Bronchial epithelial cell (primary cell): ENCODE measurements at regions not wholly inside any gene's neighbourhood (a gene's known extent, or its start where the extent isn't known, plus 50 kb on each side); places are given as distances from the start of the nearest gene placed in this dataset.

Experiments used
- DNase-seq: peaks from one replicate; pipeline ENCODE4 v3.0.0-alpha.2; 2010; ENCODE audit warnings: low read depth
- FAIRE-seq: peaks from 2 replicates; lab custom pipeline; 2011; peaks lifted over from hg19 to GRCh38; lab: Jason Lieb, UNC
- H3K27me3 ChIP-seq: 2 replicates; pipeline ENCODE4 v1.5.1; 2011; ENCODE audit warnings: low read length; ENCODE audit not compliant: control insufficient read depth, insufficient read depth
- H3K36me3 ChIP-seq: 2 replicates; pipeline ENCODE4 v1.5.1; 2011; ENCODE audit warnings: low read length; ENCODE audit not compliant: control insufficient read depth, insufficient read depth
- H3K4me3 ChIP-seq: 2 replicates; pipeline ENCODE4 v1.5.1; 2011; ENCODE audit warnings: mild to moderate bottlenecking, low read depth, low read length, control low read depth
- TF ChIP-seq, protein P1 (sequence below): IDR thresholded peaks from 2 replicates; pipeline ENCODE4 v1.5.1; 2011; ENCODE audit warnings: mild to moderate bottlenecking, moderate library complexity, low read length, control low read depth, inconsistent platforms; ENCODE audit not compliant: insufficient read depth, severe bottlenecking

DNA sequence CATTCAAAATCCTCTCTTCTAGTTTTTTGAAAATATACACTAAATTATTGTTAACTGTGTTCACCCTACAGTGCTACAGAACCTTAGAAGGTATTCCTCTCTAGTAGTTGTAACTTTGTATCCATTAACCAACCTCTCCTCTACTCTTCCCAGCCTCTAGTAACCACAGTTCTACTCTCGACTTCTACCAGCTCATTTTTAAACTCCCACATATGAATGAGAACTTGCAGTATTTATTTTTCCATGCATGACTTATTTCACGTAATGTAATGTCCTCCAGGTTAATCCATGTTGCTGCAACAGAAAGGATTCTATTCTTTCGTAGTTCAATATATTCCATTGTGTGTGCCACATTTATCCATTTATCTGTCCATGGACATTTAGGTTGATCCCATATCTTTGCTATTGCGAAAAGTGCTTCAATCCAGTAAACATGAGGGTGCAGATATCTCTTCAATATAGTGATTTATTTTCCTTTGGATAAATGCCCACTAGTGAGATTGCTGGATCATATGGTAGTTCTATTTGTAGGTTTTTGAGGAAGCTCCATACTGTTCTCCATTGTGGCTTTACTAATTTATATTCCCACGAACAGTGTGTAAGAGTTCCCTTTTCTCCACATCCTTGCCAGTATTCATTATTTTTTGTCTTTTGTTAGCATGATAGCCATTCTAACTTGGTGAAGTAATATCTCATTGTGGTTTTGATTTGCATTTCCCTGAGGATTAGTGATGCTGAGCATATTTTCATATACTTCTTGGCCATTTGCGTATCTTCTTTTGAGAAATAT, 113.7 kb upstream of the SMAD3 start:
- no peak for DNase-seq
- TF ChIP-seq, protein P1, sequence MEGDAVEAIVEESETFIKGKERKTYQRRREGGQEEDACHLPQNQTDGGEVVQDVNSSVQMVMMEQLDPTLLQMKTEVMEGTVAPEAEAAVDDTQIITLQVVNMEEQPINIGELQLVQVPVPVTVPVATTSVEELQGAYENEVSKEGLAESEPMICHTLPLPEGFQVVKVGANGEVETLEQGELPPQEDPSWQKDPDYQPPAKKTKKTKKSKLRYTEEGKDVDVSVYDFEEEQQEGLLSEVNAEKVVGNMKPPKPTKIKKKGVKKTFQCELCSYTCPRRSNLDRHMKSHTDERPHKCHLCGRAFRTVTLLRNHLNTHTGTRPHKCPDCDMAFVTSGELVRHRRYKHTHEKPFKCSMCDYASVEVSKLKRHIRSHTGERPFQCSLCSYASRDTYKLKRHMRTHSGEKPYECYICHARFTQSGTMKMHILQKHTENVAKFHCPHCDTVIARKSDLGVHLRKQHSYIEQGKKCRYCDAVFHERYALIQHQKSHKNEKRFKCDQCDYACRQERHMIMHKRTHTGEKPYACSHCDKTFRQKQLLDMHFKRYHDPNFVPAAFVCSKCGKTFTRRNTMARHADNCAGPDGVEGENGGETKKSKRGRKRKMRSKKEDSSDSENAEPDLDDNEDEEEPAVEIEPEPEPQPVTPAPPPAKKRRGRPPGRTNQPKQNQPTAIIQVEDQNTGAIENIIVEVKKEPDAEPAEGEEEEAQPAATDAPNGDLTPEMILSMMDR = no peak
- H3K4me3 ChIP-seq = no peak overlapping the region
- no peak for FAIRE-seq
- no peaks in the 10 kb centered on the region for H3K36me3 ChIP-seq
- H3K27me3 ChIP-seq = no peaks in the 10 kb centered on the region

DNA sequence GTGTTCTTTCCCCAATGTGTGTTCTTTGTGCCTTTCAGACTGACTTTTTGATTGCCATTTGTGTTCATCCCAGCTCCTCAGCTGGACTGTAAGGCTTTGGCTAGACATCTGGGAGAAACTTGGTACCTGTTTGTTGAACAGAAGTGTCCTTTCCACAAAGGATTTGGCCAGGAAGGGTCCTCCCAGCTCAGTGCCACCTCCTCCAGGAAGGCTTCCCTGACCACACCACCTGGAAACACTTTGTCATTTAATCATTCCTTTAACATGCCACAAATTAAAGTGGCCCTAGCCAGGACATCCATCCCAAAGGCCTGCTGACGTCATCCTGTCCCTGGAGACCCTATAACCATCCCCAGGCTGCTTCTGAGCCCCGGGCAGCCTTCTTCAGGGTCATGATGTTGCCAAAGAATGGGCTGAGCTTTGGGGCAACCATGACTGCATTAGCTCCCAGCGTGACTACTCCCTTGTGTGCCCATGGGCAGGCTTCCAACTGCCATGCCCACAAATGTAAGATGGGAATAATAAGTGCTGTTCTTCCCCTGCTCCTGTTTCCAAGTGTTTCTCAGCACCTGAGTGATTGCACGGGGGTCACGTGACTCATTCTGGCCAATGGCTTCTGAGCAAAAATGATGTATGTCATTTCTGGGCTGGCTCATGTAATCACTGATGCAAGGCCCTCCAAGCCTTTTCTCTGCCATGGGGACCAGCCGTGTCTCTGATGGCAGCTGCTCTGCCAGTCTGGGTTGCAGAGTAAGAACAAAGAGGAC, 112.5 kb upstream of the SMAD3 start:
- no peaks in the 10 kb centered on the region for H3K36me3 ChIP-seq
- H3K4me3 ChIP-seq = no peak overlapping the region
- DNase-seq = no peak
- TF ChIP-seq, protein P1 = no peak
- H3K27me3 ChIP-seq = no peaks in the 10 kb centered on the region
- no peak for FAIRE-seq

DNA sequence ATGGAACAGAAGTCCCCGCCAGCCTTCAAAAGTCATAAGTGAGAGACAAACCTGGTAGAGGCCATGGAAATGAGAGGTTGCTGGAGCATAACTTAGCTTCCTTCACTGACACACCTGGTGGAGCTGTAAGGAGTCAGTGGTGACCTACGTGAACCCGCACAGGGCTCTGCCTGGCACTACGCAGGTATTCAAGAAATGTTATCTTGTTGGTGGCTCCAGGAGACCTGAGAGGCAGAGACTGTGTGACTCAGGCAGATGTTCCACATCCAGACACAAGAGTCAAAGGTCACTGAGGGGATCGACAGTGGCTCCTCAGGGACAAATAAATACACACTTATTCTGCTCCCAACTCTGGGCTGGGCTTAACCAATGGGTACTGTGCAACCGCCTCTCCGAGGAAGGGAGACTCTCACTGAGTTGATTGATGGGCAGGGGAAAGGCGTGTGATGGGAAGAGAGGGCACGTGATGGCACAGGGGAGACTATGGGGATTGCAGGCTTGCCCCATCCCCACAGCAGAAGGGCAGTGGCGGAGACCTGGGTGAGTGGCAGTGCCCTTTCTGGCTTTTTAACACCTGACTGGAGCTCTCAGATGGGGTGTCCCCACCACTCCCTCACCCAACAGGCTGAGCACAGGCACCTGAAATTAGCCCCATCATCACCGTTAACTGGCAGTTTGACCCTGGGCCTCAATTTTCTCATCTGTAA, 111.7 kb upstream of the SMAD3 start:
- TF ChIP-seq, protein P1 = no peak
- no peak for FAIRE-seq
- no peak overlapping the region for H3K4me3 ChIP-seq
- DNase-seq = no peak
- no peaks in the 10 kb centered on the region for H3K36me3 ChIP-seq
- H3K27me3 ChIP-seq = no peaks in the 10 kb centered on the region

DNA sequence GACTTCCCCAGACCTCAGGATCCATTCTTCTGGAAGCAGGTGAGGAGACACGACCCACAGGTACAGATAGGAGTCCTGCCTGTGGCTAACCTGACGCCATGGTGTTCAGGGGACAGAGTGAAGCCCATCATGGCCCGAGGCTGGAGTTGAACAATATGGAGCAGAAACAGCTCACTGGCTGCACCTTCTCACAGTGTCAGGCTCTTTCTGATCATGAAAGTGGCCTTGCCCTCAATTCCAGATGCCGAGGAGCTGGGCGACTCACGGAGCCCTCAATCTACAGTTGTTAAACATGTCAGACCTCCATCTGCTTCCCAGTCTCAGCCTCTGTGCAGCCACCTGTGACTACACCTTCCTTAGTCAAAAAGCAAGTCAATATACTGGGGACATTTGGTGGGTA, 110.8 kb upstream of the SMAD3 start:
- Histone ChIP-seq H3K4me3 (no peak overlapping the region), H3K36me3 (no peaks in the 10 kb centered on the region), H3K27me3 (no peaks in the 10 kb centered on the region)
- TF ChIP-seq, protein P1 = no peak
- FAIRE-seq (no peak), DNase-seq (no peak)

DNA sequence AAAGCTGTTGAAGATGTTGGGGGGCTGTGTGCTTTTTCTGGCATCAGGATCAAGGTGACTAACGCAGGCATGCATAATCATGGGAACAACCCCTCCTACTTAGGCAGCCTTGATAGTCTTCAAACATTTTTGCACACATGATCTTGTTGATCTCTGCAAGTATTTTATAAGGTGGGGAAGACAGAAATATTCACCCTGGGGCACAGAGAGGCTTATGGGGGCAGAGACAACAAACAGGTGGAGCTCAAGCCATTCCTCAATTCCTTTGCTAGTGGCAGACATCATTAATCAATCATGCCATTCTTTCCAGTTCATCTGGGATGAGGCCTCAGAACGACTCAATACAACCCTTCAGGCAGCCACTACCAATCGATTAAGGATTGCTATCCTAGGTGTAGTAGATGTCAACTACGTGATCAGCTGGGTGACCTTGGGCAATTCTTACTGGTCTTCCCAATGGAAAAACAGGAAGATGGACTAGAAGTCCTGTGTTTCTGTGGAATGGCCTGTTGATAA, 110.3 kb upstream of the SMAD3 start:
- no peak for FAIRE-seq
- H3K4me3 ChIP-seq = no peak overlapping the region
- no peak for DNase-seq
- no peaks in the 10 kb centered on the region for H3K36me3 ChIP-seq
- no peaks in the 10 kb centered on the region for H3K27me3 ChIP-seq
- TF ChIP-seq, protein P1 = no peak
